Mucosa of gallbladder (tissue), 1 donor: ENCODE measurements at regions not wholly inside any gene's neighbourhood (a gene's known extent, or its start where the extent isn't known, plus 50 kb on each side); places are given as distances from the start of the nearest gene placed in this dataset.
A peak's percentile ranks its signal among the peaks of the same experiment; 100 is the strongest.
"Not testable (repeated sequence)": the region's sequence is repeated elsewhere in the genome, so short reads cannot be mapped to it uniquely, and the experiment has no call there.

Experiments
- DNase-seq: peaks from one replicate; pipeline ENCODE4 v3.0.0-alpha.2; 2020; ENCODE audit warnings: low spot score
- donor health status: DM: no; HTN: no; CAD: no.

DNA sequence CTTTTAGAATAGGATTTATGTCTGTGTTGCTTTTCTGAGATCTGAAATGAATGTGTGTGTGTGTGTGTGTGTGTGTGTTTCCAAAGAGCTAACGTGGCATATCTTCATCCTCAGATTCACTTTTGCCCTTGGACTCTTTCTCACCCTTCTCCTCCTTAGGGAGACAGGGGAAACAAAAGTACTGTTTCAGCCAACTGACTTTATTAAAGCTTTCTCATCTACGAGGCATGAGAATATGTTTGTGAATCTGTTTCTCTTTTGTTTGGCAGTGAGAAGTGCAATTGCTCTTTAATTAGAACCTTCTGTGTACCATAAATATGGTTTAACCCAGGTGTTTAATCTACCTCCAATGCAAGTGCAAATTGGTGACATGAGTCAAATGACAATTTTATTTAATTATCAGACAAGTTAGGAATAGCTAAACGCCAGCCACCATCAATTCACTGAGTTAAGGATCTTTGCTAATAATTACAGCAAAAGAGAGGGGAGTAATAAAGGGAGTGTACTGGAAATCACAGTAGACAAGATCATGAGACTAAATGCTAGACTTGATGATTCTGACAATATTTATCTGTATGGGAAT lies 186.4 kb upstream of the COL3A1 start:
- DNase-seq = no peak

DNA sequence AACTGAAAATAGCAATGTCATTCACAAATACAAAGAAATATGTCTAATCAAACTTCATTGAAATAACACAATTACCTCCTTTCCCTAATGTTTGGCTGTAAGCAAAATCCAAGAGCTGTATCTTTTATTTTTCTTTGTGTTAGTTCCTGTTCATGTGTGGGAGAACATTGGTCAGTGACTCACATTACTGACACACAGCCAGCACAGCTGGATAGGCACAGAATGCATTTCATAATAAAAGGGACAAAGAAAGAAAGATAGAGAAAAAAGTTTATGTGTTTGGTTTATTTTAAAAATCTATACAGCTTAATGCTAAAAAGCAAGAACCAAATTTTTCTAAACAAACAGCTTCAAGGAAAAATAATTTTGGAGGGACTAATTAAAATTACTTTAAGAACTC lies 185.6 kb upstream of the COL3A1 start:
- peak; percentile 57 for DNase-seq

DNA sequence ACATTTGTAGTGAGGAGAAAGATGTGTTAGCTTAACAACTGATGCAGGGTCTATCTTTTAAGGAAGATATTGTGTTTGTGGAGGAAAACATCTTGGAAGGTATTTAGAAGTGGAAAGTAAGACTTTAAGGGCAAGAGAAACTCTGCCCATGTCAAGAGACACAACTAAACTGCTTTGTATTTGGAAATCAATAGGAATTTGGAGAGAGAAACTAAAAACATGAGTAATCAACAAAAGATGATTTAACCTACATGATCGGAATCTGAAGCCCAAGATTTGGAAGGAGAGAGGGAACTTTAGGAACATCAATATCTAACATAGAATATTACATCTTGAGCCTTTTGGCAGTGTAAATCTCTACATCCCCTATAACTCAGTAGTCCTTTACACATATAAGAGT lies 184.2 kb upstream of the COL3A1 start:
- DNase-seq = no peak

DNA sequence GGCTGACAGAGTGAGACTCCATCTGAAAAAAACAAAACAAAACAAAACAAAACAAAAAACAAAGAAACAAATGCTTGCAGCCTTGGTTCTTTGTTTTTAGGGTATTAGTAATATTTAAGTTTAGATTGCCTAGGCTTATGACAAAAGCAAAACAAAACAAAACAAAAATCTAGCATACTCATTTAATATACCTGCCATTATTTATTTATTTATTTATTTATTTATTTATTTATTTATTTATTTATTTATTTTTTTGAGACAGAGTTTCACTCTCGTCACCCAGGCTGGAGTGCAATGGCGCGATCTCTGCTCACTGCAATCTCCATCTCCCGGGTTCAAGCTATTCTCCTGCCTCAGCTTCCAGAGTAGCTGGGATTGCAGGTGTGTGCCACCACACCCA lies 179.7 kb upstream of the COL3A1 start:
- DNase-seq = not testable (repeated sequence)

DNA sequence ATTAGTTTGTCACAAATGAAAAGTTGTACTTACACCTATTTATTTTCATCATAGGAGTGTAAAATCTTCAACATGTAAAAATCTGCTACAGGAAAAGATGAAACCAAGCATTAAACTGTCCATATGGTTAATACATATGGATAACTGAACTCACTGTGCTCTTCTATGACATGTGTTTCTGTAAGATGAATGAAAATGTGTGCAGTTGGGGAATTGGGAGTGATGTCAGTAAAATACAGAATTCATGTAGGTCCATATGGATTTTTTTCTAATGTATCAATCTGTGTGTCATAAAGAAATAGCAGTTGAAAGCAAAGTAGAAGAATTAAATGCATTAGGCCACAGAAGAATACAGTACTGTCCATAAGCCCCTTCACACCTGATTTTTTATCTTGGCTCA lies 178.4 kb upstream of the COL3A1 start:
- DNase-seq = no peak

DNA sequence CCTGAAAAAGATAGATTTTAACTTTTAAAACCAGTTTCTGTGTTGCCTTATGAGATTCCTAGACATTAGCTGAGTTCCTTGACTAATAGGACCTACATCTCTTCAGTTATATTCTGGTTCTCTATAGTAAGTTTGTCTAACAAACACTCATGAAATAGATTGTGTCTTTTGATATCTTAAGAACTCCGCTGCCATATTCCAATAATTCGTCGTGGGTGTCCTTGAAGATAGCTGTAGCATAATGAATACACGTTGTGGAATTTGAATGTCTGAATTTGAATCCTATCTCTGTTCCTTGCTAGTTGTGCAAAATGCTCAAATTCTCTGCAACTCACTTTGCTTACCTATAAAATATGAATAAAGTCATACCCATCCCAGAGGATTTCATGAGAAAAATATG lies 176.8 kb upstream of the COL3A1 start:
- DNase-seq = no peak

DNA sequence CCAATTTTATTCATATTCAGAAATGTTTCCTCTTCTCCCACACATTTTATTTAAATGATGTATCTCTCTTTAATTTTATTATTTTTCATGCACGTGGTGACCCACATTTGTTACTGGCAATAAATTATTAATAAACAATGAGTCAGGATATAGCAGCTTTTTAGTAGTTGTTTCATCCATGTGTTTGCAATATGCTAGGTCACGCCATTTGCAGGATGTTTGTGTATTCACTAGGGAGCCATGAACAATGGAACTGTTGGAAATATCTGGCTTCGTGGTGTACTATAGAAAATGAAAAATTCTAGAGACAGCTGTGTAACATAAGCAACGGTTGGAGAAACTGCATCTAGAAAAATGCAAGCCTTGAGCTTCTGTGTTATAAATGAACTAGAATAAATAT lies 176.0 kb upstream of the COL3A1 start:
- DNase-seq = no peak

DNA sequence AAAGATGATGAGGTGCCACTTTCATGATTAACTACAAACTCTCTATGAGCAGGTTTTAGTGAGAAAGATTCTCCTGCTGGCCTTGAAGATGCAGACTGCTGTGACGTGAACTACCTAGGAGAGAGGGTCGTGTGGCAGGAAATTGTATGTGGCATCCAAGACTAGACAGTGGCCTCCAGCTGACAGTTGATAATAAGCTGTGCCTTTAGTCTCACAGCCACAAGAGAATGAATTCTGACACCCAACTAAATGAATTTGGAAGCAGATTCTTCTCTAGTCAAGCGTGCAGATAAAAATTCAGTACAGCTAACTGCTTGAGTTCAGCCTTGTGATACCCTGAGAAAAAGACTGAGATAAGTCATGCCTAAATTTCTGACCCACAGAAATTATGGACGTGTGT lies 169.0 kb upstream of the COL3A1 start:
- no peak for DNase-seq

DNA sequence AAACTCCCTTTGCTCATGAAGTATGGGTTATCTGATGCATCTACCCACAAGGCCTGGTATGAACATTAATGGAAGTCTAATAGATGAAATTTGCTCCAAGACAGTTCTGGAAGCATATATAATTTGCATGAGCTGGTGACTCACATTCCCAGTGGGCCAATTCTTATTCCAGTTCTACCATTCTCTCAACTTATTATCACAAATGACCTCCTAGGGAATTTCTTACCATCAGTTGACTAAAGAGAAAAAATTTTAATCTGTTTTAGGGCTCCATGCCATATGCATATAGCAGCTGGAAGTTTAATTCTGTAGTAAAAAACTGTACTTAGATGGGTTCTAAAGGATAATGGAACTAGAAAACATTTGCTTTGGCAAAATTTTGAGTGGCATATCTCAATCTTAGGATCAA lies 165.2 kb upstream of the COL3A1 start:
- no peak for DNase-seq

DNA sequence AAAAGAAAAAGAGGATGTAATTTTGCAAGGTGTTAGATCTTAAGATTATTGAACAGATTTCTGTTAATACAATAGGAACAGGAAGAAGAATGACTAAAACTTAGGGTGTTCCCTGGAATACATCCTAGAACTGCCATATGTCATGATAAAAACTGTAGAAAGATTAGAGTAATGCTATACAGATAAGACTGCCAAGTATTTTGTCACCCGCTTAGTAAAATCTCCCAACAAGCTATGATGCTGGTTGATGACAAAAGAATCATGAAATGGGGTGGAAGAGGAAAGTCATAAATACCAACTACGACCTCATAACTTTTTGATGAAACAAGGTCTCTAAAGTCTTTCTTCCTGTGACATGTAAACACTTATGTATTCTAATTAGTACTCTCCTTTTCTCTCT lies 163.6 kb upstream of the COL3A1 start:
- no peak for DNase-seq

DNA sequence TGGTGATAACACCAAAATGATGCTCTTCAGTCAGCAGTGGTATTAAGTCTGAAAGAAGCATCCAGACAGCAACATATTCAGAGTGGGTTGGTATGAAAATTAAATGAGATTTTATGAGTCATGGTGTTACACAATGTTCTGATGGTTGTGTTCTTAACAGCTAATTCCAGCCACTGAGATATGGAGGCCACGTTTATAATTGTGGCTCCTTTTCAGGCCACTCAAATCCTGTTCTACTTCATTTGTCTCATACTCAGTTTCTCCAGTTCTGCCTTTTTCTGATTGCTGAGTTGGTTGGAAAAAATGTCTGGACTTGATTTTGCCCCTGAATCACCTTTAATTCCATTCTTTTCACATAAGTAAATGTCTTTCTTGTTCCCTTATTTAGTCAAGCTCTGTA lies 162.7 kb upstream of the COL3A1 start:
- DNase-seq = no peak

DNA sequence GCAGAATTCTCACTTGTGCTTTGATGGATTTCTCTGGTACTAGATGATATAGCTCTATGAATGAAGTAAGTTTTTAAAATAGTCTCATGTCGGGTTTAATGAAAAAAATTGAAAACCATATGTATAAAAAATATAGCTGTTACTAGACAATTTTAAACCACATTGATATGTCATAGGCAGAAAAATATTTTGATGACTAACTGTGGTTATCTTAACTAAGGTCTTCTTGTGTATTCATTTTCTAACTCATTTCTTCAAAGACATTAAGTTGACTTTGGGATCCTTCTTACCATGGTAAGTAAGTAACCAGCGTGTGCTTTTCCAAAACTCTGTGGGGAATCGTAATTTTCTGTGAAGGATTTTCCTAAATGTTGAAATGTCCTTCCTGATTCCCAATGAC lies 160.9 kb upstream of the COL3A1 start:
- DNase-seq = no peak

DNA sequence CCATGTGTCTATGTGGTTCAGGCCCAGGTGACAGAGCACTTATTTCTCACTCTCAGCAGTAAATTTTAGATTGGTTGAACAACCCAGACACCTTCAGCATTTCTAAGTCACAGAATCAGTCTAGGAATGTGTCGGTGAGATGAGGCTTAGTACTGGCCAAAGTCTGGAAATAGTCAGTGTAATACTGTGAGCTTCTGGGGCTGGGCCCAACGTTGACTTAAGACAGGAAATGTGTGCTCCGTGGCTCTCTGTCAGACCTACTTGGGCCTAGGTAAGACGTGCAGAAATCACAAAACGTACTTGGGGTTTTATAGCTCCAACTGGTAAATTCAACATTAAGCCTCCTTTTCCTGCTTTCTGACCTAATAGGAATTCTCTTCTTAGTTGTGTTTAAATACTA lies 160.3 kb upstream of the COL3A1 start:
- DNase-seq = no peak

DNA sequence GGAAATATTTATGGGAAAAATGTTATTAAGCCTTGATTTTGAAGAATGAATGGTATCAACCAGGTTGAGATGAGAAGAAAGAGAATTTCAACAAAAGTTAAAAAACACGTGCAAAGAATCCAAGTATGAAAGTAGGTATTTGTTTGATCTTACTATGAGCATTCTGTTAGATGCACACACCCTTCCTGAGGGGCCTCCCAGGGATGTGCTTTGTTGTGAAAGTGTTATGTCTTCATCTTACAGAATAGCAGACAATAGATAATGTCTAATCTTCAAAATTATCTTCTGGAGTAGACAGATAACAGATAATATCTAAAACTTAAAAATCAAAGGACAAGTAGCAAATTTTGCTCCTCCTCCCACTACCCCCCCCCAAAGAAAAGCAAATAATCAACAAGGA lies 155.2 kb upstream of the COL3A1 start:
- DNase-seq = no peak

DNA sequence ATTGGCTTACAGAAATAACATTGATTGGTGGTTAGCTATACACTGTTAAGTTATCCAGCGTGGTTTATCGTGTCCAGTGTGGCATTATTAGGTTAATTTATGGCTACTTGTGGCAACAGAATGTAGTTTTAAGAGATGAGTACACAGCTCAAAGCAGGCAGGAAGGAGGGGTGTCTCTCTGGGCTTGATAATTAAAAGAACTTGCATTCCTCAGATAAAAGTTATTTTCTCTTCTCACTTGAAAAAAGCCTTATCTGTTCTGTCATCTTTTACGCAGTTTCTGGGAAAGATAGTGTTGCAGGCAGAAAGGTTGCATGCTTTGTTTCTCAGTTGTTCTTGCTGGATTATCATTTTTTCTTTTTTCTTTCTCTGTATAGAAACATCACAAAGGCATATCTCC lies 154.4 kb upstream of the COL3A1 start:
- DNase-seq = no peak

DNA sequence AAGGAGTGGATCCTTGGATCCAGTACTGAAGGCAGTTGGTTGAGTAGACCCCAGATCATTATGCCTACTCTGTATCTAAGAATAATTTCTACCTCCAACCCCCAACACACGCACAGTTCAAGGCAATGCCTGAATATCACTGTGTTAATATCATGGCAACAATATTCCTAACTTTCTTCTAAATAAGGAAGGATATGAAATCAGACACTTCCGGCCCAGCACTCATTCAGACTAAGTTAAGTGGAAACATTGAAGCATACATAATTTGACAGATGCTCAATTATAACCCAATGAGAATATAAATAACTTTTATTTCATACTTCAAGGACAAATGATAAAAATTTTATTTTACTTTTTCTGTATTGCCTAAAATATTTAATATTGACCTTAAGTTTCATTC lies 153.6 kb upstream of the COL3A1 start:
- no peak for DNase-seq

DNA sequence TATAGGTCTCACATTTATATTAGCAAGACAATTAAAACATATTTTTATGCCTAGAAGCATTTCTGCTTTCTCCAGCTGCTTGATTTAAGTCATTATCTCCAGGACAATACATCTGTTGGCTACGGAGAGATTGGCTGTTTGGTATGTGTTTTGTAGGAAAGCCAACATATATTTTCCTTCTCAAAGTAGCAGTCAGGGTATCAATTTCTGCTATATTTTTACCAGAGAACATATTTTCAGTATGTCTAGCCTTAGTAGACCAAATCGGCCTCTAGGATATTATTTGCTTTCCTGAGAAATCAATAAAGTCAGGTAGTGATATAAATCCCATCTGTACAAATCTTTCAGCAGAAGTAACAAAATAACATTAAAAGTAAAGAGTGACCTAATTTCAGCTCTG lies 150.0 kb upstream of the COL3A1 start:
- DNase-seq = no peak

DNA sequence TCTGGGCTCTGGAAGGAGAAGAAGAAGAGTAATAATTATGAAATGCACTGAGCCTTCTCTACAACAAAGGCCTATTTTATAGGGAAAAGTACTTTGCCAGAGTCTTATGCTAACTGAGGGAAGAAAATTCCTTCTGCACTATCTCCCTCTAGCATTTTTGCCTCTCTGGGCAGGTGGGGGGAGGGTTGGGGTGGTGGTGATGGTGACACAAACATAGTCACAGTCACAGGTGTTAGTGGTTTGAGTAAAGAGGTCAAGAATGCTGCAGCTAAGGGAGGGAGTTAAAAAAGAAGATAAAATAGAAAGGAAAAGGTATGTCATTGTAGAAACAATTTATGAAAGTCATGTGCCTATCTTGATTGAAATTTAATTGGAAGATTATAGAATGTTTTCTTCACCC lies 140.8 kb upstream of the COL3A1 start:
- no peak for DNase-seq

DNA sequence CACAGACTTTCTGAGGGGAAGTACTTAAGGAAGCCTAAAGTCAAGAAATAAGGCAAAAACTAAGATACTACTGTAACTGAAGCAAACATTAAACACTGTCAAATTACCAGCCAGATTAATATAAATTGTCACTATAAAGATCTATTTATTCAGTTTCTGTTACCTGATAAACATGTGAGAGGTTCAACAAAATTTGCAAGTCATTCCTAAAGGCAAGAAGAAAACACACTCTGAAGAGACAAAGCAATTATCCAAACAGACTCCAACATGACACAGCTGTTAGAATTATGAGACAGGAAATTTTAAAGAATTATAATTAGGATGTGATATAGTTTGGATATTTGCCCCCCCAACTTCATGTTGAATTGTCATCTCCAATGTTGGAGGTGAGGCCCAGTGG lies 140.4 kb upstream of the COL3A1 start:
- no peak for DNase-seq

DNA sequence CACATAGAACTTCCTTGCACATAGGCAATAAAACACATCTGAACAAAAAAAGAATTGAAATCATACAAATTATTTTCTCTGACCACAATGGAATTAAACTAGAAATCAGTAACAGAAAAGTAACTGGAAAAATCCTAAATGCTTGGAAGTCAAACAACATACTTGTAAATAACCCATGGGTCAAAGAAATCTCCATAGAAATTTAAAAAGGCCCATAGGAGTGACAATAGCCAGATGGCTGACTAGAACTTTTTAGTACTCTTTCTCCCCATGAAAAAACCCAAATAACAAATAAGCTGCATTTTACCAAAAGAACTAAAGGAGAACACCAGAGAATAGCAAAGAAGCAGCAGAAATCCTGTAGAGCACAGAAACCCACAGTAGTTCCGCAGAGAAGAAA lies 139.2 kb upstream of the COL3A1 start:
- no peak for DNase-seq

DNA sequence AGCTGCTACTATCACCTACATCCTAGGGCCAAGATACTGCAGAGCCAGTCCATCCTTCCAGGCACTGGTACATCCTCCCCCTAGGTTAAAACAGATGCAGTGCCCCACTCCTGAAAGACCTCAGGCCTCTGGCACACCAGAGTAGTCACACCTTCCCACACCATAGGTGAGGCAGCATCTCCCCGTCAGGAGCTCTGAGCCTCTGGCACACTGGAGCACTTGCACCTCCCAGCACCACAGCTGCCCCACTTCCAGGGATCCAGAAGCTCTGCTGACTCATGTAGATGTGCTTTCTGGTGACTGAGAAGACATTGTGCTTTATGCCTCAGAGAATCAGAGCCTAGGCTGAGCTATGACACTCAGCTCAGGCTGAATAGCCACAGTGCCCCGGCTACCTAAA lies 138.4 kb upstream of the COL3A1 start:
- DNase-seq = no peak

DNA sequence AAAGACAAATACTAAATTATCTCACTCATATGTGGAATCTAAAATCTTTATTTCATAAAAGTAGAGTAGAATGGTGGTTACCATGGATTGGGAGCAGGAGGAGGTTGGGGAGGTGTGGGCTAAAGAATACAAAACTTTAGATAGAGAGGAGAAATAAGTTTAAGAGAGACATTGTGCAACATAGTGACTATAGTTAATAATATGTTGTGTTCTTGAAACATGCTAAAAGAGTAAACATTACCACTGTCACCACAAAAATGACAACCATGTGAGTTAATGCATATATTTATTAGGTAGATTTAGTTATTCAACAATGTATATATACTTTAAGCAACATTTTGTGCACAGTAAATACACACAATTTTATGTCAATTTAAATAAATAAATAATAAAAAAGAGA lies 128.5 kb upstream of the COL3A1 start:
- DNase-seq = no peak

DNA sequence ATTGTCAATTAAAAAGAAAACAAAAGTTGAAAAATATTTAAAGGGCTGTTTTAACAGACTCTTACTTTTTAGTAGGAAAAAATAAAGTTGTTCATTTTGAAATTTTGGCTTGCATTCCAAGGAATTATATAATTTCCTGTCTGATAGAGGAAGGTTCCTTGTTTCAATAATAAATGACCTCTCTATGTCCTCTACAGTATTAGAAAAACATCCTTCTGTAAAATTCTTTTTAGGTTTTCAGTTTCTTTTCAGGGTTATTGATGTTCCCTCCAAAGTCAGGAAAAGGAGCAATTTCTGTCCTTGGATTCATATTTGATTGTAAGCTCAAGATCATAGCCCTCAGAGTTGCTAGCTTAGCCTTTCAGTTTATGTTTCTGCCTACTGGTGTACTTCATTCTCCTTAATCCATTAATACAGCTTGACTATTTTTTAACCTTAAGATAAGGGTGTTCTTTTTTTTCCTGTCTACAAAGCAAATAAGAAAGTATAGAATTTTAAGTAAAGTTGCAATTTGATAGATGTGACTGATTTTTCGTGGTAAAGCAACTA lies 125.2 kb upstream of the COL3A1 start:
- DNase-seq = no peak

DNA sequence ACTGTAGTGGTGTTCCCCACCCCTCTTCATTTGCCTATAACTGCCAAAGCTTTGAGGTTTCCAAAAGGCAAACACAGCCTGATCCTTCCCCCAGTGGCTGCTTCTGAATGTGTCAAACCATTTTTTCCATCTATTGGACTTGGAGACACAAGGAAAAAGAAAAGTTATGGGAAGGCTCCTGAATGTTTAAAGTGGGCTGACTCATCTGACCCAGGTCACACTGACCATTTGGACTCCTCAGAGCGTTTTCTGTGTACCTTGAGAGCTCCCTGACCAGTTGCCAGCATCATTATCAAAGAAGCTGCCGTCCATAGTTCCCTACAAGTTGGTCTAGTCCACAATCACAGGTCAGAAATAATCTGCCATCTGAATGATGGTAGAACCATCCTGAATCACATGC lies 123.4 kb upstream of the COL3A1 start:
- DNase-seq = no peak

DNA sequence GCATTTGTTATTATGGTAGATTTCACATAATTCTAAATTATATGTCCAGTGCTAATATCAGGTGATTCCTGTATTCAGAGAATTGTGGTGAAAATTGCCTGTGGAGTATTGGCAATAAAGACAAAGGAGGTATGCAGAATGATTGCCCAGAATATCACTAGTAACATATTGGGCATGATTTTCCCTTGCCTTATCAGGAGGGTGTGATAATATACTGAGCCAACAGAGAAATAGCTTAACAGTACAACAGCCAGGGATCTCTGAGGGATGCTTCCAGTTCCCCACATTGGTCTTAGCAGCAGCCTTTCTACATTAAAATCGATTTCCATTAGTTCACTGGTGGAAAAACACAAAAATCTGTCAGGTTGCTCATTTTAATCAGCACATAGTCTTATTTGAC lies 122.9 kb upstream of the COL3A1 start:
- DNase-seq = no peak
